AG20443 (cell line): ENCODE measurements at regions not wholly inside any gene's neighbourhood (a gene's known extent, or its start where the extent isn't known, plus 50 kb on each side); places are given as distances from the start of the nearest gene placed in this dataset.

Experiments
- DNase-seq: peaks from one replicate; pipeline ENCODE4 v3.0.0; 2012; ENCODE audit warnings: low spot score, mixed read lengths

DNA sequence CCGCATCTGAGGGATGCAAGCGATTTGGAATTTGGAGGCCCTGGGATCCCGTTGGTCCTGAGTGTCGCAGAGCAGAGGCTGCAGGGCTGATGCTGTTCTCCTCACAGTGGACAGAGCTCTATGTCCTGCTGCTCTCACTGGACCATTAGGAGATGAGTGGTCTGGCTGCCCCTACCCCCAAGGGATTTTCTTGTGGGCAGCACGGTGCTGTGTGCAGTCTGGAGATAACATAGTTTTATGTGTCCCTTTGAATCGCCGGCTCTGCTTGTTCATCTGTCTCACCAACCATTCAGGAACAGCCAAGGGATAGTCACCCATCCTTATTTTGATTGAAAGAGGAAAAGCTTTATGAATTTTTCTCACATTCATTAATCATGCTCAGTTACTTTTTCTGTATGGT, 49.9 kb downstream of the CHRM3 start:
- no peak for DNase-seq

DNA sequence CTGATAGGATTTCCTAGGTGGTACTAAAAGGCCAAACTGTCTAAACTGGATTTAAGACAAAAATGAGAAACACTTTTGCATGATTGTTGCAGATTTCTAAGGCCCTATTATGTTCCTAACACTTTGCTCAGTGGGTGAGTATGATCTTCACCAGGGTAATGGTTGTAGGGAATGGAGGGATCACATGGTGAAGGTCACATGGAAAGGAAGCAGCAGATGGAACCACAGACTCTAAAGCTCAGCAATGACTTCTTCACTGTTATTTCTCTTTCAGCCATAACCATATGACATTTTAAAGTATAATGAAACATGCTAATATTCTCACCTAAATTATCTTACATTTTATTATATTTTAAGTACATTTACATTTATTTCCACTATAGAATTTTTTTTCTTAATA, 51.5 kb downstream of the CHRM3 start:
- no peak for DNase-seq

DNA sequence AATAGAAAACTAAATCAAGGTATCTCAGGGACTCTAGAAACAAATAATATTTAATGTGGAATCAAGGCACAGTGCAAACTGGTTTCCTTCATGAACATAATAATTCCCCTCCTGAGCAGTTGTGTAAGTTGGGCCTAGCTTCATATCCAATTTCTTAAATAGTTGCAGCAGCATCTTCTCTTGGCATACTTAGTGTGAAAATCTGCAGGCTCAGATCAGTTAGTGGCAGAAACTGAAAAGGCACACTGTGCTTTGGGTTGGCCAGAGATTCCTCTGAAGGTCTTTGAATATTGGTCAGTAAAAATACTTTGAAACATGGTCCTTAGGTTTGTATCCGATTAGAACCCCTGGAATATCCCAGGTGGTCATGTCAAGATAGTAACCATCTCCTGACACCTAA, 52.5 kb downstream of the CHRM3 start:
- no peak for DNase-seq

DNA sequence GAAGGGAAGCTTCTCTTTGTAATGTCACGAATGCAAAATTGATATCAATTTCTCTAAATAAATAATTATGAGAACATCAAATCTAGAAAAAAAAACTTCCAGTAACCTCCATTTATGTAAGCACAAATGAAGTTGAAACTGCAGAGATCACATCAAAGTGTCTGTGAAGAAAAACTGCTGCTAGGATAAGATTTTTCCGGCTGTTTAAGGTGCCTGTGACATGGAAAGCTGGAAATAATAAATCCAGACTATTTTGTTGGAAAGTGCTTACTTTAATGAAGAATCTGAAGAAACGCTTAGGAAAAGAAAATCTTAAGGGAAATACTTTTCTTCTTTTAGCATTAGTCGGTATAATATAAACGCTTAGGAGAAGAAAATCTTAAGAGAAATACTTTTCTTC, 57.0 kb downstream of the CHRM3 start:
- no peak for DNase-seq

DNA sequence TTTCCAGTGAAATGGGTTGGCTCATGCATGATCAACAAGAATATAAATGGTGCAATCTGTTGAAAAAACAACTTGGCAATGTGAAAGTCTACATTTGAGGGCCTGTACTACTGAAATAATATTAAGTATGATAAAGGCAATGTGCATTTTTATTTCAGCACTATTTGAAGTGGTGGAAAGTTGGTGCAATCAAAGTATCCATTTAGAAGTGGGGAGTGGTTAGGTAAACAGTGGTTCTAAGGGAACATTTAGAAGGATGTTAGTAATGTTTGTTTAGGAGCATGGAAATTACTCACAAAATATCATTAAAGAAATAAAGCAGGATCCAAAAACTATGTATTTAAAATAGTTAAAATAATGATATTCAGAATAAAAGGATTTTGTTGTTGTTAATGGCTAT, 60.2 kb downstream of the CHRM3 start:
- DNase-seq = no peak

DNA sequence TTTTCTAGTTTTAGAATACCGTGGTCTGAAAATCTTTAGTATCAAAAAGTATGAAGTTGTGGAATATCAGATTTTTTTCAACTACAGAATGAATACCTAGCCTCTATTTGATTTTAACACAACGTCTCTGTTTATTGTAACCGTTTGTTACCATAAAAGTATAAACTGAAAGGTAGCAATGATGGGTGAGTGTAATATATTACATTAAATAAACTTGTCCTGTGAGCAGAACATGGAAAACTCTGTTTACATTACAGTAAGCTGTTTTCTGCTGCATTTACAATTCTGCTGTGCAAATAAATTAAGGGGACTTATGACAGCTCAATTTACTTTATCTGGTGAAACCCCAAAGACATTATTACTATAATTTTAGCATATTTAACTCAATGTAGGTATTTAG, 62.5 kb downstream of the CHRM3 start:
- no peak for DNase-seq

DNA sequence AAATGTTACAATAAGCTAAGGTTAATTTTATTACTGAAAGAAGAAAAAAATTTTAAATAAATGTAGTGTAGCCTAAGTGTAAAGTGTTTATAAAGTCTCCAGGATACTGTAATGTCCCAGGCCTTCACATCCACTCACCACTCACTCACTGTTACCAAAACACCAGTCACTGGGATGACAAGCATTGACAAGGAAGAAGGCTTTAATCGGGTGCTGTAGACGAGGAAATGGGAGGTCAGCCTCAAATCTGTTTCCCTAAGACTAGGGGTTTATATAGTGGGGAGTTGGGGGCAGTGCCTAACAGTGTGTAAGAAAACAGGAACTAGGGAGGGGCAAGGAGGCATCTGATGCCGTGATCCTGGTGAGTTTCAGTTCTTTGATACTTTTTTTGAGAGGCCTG, 69.4 kb downstream of the CHRM3 start:
- DNase-seq = no peak

DNA sequence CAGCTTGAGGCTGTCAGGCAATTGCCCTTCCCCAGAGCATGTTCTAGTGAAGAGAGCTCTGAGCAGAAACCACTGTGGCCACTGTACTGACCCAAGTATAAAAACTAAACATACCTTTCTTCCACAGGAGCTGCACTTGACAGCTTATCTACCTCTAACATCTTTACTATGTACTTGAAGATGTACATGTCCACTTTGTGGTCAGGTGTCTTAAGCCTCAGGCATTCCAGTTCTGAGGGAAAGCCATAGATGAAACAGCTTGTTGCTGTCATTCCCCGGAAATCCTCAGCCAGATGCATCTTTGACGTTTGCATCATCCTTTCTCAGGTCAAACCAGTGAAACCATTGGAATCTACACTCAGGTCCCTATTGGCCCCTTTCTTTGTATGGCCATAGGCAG, 70.4 kb downstream of the CHRM3 start:
- DNase-seq = no peak

DNA sequence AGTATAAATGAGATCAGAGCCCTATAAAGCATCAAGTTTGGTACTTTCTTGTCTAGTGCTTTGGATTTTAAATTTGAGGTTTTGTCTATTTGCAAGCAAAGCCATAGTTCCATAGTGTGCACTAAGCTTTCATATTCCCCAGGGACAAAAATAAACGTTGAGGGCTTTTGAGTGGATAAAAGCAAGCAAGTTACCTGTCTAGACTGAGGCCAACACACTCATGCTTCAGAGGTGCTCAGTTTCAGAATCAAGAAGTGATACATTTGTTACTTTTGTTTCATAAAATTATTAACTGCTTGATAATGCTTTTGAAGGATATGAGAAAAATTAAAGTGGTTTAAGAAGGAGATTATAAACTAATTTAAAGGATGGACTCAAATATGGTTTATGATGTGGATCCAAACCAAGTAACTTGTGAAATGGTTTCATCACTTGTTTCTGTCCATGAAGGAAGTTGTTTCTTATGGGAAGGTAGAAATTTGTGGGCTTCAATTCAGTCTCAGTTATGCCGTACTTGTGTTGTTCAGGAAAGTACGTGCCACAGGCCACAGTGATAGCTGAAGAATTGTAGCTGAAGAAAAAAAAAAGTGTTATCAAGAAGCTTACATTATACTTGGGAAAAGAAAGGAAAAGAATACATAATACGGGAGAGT, 71.2 kb downstream of the CHRM3 start:
- DNase-seq = no peak

DNA sequence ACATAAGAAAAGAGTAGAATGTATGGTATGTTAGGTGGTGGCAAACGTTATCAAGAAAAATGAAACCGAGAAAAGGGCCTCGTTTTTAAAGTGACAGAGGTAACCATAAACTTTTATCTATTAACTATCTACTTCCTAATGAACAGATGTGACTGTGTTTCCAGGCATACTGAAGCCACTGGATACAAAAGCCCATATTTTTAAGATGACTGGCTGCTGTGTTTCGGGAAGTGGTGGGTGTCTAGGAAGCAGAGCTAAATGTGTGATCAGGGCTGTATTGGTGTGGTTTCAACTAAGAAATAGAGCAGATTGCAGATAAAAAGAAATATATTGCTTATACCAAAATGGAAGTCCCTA, 71.8 kb downstream of the CHRM3 start:
- no peak for DNase-seq

DNA sequence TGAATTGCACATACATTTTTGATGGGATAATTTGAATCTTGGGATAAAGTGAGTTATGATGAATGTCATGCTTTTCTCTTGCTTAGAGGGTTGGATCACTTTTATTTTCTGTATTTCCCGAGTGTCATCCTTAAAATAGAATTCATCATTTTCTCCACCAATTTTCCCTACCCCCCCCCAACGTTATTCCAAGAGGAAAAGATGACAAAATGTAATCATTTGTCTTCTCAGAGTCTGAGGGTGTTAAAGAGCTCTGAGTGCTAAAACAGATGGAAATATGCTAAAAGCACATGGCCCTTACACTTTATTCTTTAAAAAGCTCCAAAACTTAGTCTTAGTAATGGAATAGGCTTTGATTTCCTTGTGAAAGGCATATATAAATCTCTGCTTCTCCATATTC, 81.4 kb downstream of the CHRM3 start:
- no peak for DNase-seq

DNA sequence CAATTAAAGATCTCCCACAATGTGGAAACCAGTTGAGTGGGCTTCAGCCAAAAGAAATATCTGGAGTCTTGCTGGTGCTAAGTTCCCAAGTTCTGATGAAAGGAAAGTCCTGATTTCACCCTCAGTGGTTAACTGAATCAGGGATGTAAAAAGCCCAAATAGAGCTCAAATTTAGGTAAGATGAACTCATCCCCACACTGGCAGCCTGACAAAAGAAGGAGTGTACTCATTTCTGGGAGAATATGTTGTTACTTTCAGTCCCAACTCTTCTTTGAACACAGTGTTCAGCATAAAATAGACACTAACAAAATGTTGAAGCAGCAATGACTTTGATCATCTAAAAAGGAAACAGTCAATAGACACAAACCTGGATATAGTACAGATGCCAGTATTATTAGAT, 91.7 kb downstream of the CHRM3 start:
- no peak for DNase-seq

DNA sequence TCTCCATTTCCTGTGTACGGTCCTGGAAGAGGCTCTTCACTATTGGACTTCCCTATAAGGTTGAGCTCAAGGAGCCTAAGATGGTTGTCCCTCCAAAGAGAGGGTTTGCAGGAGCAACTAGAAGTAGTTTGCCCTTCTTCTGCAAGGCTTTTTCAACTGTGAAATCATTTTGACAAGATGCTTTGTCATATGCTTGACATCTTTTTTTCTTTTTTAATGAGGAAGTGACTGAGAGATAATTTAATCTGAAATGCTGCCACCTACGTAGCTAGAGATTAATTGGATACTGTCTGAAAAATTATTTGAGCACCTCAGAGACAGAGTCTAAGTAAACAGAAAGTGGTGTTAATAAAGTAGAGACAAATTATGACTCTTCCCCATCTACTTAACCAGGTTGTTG, 97.0 kb downstream of the CHRM3 start:
- no peak for DNase-seq

DNA sequence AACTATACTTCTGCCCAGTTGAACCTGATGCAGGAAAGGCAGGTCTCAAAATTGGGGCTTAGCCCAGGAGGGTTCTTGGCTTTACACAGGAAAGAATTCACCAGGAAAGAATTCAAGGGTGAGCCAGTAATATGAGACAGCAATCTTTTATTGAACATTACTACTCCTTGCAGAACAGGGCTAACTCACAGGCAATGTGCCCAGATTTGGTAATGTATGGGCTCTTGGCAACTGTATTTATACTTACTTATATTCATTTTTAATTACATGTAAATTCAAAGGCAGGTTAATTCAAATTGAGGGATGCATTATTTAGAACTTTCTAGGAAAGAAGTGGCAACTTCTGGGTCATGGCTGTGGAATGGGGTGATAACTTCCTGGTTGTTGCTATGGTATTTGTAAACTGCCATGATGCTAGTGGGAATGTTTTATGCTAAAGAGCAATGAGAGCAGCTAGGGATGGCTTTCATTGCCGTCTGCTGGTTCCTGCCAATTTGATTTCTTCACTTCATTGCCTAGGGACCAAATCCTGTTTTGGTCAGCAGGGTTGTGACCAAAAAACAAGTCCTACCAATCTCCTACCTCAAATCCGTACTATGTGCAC, 107.5 kb downstream of the CHRM3 start:
- DNase-seq = no peak

DNA sequence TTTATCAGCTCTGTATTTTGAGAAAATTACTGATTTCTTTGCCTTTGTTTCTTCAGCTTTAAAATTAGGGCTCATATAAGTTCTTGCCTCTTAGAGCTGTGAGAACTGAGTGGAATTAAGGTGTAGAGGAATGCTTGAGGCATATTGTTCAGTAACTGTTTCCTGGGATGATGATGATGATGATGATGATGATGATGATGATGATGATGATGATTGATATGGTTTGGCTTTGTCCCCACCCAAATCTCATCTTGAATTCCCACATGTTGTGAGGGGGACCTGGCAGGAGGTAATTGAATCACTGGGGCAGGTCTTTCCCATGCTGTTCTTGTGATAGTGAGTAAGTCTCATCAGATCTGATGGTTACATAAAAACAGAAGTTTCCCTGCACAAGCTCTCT, 118.7 kb downstream of the CHRM3 start:
- DNase-seq = no peak

DNA sequence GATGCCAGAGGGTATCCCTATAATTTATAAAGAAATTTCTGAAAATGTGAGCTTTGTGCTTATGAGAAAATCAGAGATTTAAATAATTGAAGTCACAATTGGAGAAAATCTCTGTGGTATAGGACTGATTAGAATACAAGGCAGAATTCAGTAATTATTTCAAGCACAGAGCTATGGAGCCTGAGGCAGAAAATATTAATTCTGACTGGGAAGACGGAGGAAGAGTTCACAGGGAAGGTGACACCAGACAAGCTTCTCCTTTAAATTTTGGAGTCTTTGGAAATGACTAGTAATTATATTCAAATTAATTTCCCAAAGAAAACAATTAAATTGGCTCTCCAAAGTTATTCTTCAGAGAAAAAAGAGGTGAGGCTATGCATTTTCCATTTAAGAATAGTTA, 121.5 kb downstream of the CHRM3 start:
- DNase-seq = no peak

DNA sequence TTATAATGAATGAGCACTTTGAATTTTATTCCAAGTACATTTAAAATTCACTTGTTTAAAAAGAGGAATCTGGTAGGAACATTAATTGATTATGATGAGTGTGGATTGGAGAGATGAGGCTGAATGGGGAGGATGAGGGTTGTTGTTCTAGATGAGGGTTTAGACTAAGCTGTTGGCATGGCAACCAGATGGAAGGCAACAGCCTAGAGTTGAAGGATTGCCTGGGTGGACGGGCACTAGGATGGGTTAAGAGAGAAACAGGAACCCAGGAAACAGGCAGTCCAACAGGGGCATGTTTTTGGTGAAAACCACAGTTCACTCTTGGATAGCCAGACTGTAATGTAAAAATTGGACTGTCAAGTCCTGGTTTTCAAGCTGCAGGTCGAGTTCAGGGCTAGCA, 125.5 kb downstream of the CHRM3 start:
- no peak for DNase-seq

DNA sequence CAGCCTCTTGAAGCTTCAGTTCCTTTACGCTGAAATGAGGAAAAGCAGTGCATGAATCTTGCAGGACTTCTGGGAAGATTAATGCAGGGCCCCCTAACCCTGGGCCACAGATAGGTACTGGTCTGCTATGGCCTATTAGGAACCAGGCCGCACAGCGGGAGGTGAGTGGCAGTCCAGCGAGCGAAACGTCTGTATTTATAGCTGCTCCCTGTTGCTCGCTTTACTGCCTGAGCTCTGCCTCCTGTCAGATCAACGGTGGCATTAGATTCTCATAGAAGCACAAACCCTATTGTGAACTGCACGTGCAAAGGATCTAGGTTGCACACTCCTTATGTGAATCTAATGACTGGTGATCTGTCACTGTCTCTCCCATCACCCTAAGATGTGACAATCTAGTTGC, 130.2 kb downstream of the CHRM3 start:
- no peak for DNase-seq

DNA sequence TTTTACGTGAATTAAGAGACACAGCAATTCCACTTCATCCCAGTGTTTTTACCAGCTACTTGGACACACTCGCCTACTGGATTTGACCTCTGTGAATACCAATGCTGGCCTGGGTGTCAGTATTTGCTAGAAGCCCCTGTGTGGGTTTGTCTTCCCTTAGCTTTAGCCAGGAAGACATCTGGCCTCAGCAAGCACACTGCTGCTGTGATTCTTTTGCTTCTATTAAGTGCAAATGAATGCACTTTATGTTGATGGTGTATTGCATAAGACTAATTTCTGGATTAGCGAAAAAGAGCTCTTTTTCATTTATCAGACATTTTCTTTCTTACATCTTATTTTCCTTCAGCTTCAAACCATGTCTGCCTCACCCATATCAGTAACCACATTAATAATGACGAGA, 140.0 kb downstream of the CHRM3 start:
- DNase-seq = no peak

DNA sequence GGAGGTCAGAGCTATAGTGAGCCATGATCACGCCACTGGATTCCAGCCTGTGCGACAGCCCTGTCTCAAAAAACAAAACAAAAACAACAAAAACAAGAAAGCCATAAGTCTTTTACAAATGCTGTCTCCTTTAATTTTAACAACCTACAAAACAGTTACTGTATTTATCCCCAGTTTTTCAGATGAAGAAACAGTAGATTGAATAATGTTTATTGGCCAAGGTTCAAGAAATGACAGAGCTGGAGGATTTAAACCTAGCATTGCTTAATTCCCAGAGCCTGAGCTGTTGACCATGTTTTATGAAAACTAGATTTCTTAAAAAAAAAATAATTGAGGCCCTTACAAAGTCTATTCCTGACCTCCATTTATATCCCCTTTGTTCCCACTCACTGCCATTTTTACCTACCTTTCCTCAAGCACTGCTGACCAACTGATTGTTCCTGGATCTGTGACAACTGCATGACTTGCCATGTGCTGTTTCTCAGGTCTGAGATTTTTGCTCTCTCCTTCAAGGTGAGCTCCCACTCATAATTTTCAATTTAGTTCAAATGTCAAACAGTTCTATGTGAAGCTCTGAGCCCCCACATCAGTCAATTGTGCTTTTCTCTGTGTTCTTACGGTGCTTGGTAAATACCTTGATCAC, 140.8 kb downstream of the CHRM3 start:
- no peak for DNase-seq

DNA sequence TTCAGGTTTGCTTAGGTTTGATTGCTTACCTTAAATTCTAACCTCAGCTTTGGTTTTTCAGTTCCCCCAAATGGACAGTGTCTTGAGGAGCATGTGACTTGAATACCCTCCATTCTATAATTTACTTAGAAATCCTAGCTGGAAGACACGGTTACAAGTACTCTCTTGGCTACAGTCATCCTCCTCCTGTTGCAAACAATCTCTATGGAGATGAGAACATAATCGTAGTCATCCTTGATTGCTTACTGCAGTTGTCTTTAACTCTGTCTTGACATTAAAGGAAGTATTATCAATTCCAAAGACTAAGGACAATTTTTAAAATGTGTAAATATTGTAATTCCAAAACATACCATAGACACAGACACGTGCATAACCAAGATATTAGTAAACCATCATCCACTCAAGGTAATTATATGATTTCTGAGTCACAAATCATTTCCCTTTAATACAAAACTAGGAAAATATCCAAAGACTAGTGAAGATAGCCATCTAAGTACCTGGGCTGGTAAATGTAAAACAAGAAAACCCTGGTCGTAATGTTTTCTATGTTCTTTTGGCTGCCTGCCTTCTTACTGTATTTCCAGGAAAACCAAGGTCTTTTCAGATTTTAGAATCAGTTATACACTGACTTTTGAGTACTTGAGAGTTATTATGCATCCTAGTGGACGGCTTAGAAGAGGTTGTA, 149.9 kb downstream of the CHRM3 start:
- DNase-seq = no peak

DNA sequence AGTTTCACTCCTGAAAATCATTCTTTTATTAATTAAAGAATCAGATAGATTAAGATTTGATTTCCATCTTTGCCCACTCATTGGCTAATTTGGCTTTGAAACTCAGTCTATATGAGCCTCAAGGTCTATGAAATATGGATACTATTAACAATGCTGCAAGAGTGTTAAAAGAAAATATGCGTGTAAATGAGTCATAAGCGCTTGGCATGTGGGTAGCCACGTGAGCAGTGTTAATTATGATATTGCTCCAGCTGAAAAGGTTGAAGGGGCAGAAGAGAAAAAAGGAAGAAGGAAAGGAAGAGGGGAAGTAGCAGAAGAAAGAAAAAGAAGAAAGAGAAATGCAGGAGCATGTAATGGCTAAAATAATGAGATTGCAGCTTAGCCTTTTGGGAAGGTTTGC, 151.4 kb downstream of the CHRM3 start:
- no peak for DNase-seq

DNA sequence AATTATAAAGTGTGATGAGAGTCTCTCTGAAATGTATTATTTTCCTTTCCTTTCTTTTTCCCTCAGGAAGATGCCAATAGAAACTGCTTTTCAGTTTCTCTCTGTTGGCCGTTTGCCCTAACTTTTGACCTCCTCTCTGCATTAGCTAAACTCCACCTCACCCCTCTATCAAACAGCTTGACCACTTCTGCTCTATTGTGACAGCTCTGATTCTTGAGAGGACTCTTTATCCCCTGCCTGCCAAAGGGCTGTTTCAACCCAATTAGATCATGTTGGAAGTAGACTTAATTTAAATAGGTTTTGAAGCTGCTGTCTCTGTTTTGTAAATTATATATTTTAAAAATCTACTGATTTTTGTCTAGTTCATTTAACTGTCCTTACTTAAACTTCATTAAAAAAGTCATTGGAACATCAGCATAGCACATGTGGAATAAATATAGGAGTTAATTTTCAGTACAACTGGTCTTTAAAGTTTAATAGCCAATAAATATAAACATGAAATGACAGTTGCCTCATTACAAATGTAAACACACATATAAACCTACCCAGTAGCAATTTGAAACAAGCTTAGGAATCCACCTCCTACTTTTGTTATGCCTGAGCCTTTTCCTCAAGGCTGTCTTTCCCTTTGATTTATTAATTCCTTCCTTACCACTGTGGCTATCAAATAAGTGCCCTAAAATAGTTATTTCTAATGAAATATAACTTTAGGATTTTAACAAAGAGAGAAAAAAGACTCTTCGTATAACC, 152.0 kb downstream of the CHRM3 start:
- no peak for DNase-seq
